NT2/D1 (cell line): ENCODE measurements at regions not wholly inside any gene's neighbourhood (a gene's known extent, or its start where the extent isn't known, plus 50 kb on each side); places are given as distances from the start of the nearest gene placed in this dataset.

Experiments
- DNase-seq: peaks from one replicate; pipeline ENCODE4 v3.0.0-alpha.2; 2011; ENCODE audit warnings: low read depth, low spot score
- H3K27me3 ChIP-seq: 2 replicates; pipeline ENCODE4 v1.6.0; 2011; ENCODE audit warnings: mild to moderate bottlenecking; ENCODE audit not compliant: insufficient read length, insufficient read depth
- H3K36me3 ChIP-seq: 2 replicates; pipeline ENCODE4 v1.6.1; 2011; ENCODE audit warnings: mild to moderate bottlenecking, low read length, mixed read lengths; ENCODE audit not compliant: insufficient read depth, insufficient read length
- H3K4me1 ChIP-seq: 2 replicates; pipeline ENCODE4 v1.5.1; 2011; ENCODE audit not compliant: insufficient read depth, insufficient read length
- H3K4me3 ChIP-seq: 2 replicates; pipeline ENCODE4 v1.5.1; 2011; ENCODE audit warnings: low read depth; ENCODE audit not compliant: insufficient read length
- H3K9ac ChIP-seq: 2 replicates; pipeline ENCODE4 v1.6.0; 2011; ENCODE audit warnings: low read depth; ENCODE audit not compliant: insufficient read length
- H3K9me3 ChIP-seq: 2 replicates; pipeline ENCODE4 v1.5.1; 2011; ENCODE audit warnings: mild to moderate bottlenecking, low read length; ENCODE audit not compliant: insufficient read depth
- SUZ12 ChIP-seq: IDR thresholded peaks from 2 replicates; pipeline ENCODE4 v1.6.1; 2011; ENCODE audit not compliant: insufficient read length, insufficient read depth; ENCODE audit errors: extremely low read depth
- YY1 ChIP-seq: IDR thresholded peaks from 2 replicates; pipeline ENCODE4 v1.6.1; 2011; ENCODE audit not compliant: insufficient read length, insufficient read depth
- ZNF274 ChIP-seq: IDR thresholded peaks from 2 replicates; pipeline ENCODE4 v1.6.1; 2011; ENCODE audit warnings: mild to moderate bottlenecking, low read depth, low read length

DNA sequence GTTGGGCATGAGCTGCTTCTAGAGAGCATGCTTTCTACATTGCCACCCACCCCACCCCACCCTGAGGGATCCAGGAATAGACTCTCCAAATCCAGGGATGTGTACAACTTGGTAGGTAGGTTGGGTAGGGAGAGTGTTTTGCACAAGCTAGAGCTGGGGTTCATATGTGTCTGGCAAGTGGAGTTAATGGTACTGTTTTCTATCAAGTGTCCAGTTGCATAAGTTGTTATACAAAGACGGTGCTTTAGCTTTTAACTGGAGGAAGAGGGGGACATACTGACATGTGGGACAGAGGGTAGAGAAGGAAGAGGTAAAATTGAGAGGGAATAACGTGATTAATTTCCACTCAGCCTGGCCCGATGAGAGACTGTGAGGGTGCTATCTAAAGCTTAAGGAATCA, 51.0 kb upstream of the TNC start:
- no peaks in the 10 kb centered on the region for H3K27me3 ChIP-seq
- H3K4me1 ChIP-seq = no peaks in the 10 kb centered on the region
- no peak overlapping the region for H3K9ac ChIP-seq
- H3K9me3 ChIP-seq = peaks cover 8% of the 10 kb centered on the region
- no peak for DNase-seq
- H3K4me3 ChIP-seq = no peak overlapping the region
- no peak for TF ChIP-seq SUZ12
- TF ChIP-seq ZNF274 = no peak
- no peak for TF ChIP-seq YY1
- no peaks in the 10 kb centered on the region for H3K36me3 ChIP-seq

DNA sequence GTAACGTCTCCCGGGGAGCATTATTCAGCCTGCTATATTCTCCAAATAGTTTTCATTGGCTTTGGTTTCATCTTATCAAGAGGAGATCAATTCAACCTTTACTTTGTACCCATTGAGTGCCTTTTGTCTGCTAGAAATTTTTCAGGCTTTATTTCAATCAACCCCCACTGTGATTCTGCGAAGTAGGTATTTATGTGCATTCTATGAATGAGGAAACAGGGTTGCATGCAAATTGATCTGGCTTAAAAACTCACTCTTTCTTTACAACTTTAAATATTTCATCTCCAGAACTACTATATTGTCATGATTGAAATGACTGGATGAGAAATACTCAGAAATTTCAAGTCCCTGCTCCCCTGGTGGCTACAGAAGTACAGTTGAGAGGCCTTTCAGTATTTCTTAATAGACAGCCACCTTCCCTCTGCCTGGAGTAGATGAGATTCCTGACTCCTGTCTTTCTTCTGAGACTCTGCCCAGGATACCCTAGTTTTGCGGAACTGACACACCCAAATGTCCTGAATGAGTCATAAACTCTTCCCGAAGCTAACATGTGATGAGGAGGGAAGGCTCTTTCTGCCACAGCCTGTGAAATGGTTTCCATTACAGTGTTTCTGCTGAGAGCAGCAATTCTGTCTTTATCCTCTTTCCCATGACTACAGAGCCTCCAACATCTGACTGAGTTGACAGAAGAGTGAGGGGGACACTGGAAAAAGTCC, 52.6 kb upstream of the TNC start:
- DNase-seq = no peak
- Histone ChIP-seq H3K4me3 (no peak overlapping the region), H3K9ac (no peak overlapping the region), H3K27me3 (no peaks in the 10 kb centered on the region), H3K9me3 (peaks cover 8% of the 10 kb centered on the region), H3K4me1 (no peaks in the 10 kb centered on the region), H3K36me3 (no peaks in the 10 kb centered on the region)
- no peak for TF ChIP-seq SUZ12
- TF ChIP-seq YY1 = no peak
- no peak for TF ChIP-seq ZNF274

DNA sequence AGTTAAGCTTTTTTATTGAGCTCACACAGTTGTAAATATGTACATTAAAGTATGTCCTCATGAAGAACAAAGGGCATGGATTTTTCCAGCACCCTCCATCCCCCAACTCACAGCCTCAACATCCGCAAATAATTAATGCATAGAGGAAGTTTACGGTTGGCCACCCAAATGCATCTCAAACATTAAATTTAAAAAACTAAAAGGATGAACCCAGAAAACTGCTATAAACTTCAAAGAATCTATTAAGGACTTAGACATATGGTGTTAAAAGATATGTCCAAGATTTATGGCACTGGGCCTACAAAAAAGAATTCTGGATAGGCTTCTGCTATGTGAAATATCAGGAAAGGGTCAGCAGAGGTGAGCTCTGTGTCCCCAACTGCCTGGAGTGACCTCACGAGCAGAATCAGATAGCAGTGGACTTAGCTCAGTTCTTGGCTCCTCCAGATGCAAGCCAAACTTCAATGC, 54.0 kb upstream of the TNC start:
- TF ChIP-seq SUZ12 = no peak
- no peak for TF ChIP-seq ZNF274
- TF ChIP-seq YY1 = no peak
- Histone ChIP-seq H3K4me1 (no peaks in the 10 kb centered on the region), H3K4me3 (no peak overlapping the region), H3K9ac (no peak overlapping the region), H3K36me3 (no peaks in the 10 kb centered on the region), H3K9me3 (peaks cover 8% of the 10 kb centered on the region), H3K27me3 (no peaks in the 10 kb centered on the region)
- no peak for DNase-seq

DNA sequence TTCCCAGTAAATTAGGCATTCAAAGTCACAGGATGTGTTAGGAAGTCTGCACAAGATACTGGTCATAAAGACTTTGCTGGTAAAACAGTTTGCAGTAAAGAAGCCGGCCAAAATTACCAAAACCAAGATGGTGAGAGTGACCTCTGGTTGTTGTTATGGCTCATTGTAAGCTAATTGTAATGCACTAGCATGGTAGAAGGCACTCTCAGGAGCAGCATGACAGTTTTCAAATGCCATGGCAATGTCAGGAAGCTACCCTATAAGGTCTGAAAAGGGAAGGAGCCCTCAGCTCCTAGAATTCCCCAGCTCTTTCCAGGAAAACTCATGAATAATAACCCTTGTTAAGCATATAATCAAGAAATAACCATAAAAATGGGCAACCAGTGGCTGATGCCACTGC, 64.3 kb upstream of the TNC start:
- no peaks in the 10 kb centered on the region for H3K36me3 ChIP-seq
- H3K9me3 ChIP-seq = no peaks in the 10 kb centered on the region
- TF ChIP-seq YY1 = no peak
- TF ChIP-seq SUZ12 = no peak
- TF ChIP-seq ZNF274 = no peak
- no peak overlapping the region for H3K9ac ChIP-seq
- H3K4me1 ChIP-seq = no peaks in the 10 kb centered on the region
- H3K4me3 ChIP-seq = no peak overlapping the region
- no peaks in the 10 kb centered on the region for H3K27me3 ChIP-seq
- DNase-seq = no peak

DNA sequence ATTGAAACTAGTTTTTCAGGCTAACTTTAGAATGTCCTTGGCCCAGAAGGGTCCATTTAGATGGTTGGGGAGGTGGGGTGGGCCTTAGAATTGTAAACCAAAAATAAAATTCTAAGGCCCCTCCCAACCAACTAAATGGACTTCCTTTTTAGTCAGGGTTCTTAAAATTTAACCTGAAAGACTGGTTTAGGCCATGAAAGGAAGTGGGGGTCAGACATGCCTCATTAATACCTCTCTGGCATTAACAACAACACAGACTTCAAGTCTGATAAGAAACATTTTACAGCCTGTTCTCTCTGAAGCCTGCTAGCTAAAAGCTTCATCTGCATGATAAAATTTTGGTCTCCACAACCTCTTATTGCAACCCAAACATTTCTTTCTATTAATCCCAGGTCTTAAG, 65.5 kb upstream of the TNC start:
- H3K27me3 ChIP-seq = no peaks in the 10 kb centered on the region
- no peaks in the 10 kb centered on the region for H3K9me3 ChIP-seq
- DNase-seq = no peak
- no peak overlapping the region for H3K4me3 ChIP-seq
- H3K4me1 ChIP-seq = no peaks in the 10 kb centered on the region
- no peaks in the 10 kb centered on the region for H3K36me3 ChIP-seq
- no peak overlapping the region for H3K9ac ChIP-seq
- TF ChIP-seq YY1 = no peak
- no peak for TF ChIP-seq ZNF274
- TF ChIP-seq SUZ12 = no peak

DNA sequence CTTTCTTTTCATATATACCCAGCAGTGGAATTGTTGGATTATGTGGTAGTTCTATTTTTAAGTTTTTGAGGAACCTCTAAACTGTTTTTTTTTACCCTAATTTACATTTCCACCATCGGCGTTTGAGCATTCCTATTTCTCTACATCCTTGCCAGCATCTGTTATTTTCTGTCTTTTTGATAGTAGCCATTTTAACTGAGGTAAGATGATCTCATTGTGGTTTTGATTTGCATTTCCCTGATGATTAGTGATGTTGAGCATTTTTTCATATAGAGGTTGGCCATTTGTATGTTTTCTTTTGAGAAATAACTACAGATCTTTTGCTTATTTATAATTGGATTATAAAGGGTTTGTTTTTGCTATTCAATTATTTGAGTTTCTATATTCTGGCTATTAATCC, 71.7 kb upstream of the TNC start:
- no peak for TF ChIP-seq ZNF274
- TF ChIP-seq SUZ12 = no peak
- TF ChIP-seq YY1 = no peak
- Histone ChIP-seq H3K36me3 (no peaks in the 10 kb centered on the region), H3K9me3 (0 out of 2 replicates have a peak, but pooled peaks cover under 1% of the 10 kb centered on the region), H3K4me1 (no peaks in the 10 kb centered on the region), H3K27me3 (no peaks in the 10 kb centered on the region), H3K9ac (no peak overlapping the region), H3K4me3 (no peak overlapping the region)
- DNase-seq = no peak

DNA sequence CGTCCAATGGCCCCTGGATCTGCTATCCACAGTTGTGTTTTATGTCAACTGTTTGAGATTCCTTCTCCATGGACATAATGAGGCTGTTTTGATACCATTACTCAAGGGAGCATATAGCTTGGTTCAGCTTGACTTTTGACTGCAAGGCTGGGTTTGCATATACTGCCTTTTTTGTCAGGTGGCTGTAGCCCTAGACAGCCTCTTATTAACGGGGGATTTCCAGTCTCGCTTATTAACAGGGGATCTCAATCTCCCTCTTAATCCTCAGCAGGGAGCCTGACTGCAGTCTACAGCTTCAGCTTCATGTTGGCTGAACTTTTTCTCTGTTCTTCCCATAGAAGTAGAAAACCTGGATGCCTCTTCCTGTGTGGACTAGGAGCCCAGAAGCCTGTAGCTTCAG, 73.7 kb upstream of the TNC start:
- DNase-seq = no peak
- Histone ChIP-seq H3K36me3 (no peaks in the 10 kb centered on the region), H3K4me1 (no peaks in the 10 kb centered on the region), H3K9ac (no peak overlapping the region), H3K4me3 (no peak overlapping the region), H3K27me3 (no peaks in the 10 kb centered on the region), H3K9me3 (peaks cover 12% of the 10 kb centered on the region; the same call in 1 of the 2 replicates)
- TF ChIP-seq YY1 (no peak), ZNF274 (no peak), SUZ12 (no peak)
